ENCODE measurements at regions not wholly inside any gene's neighbourhood (a gene's known extent, or its start where the extent isn't known, plus 50 kb on each side); places are given as distances from the start of the nearest gene placed in this dataset.

DNA sequence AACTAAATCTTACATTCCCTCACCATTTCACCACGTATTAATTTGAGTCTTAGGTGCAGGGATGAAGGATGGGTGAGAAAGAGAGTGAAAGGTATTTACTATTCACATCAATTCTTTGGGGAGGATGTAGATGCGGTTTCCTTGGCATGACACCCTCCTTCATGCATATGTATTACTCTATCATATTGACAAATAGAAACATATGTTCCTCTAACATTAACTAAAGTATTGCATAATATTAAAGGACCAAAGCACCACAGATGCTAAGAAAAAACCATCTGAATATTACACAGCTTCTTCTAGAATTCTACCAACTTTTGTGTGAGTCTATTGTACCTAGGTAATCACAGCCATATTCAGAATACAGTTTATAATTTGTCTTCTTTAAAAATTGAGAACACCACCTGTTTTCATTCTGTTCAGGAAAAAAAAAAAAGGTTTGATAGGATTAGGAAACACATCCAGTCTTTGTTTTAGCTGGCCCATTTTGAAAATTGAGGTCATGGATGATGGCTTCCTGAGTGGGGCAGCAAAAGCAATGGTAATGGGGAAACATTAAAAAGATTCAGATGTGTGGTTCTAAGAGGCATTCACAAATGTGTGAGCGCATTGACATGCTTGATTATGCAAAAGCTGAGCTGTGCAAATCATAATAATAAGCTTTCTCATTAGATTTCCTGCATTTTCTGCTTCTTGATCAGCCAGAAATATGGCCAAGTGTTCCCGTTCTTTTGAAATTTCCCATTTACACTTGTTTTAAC is 1011.5 kb upstream of the NUDT12 start:
- no peaks in the 10 kb centered on the region for H3K79me2 ChIP-seq (ENCODE audit: insufficient read depth, low read length)
- no peaks in the 10 kb centered on the region for H3K4me1 ChIP-seq (ENCODE audit: insufficient read depth, low read length)
- H3K36me3 Mint-ChIP-seq (ENCODE audit: low read depth, unreplicated experiment): no peaks in the 10 kb centered on the region
- no peak overlapping the region for H3K9ac ChIP-seq (ENCODE audit: low read length)
- H2AFZ ChIP-seq (ENCODE audit: low read depth, low read length): no peak overlapping the region
- H3K27ac ChIP-seq (ENCODE audit: low read depth, low read length): no peak overlapping the region
- DNase-seq (ENCODE audit: low read depth) (no peak), FAIRE-seq (no peak)
- TF ChIP-seq, protein P1, sequence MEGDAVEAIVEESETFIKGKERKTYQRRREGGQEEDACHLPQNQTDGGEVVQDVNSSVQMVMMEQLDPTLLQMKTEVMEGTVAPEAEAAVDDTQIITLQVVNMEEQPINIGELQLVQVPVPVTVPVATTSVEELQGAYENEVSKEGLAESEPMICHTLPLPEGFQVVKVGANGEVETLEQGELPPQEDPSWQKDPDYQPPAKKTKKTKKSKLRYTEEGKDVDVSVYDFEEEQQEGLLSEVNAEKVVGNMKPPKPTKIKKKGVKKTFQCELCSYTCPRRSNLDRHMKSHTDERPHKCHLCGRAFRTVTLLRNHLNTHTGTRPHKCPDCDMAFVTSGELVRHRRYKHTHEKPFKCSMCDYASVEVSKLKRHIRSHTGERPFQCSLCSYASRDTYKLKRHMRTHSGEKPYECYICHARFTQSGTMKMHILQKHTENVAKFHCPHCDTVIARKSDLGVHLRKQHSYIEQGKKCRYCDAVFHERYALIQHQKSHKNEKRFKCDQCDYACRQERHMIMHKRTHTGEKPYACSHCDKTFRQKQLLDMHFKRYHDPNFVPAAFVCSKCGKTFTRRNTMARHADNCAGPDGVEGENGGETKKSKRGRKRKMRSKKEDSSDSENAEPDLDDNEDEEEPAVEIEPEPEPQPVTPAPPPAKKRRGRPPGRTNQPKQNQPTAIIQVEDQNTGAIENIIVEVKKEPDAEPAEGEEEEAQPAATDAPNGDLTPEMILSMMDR (IDR thresholded peaks at IDR 0.05; ENCODE audit: insufficient read depth, low read depth, low read length): no peak
- TF ChIP-seq EZH2 (IDR thresholded peaks at IDR 0.05; ENCODE audit: insufficient read depth, low read length): no peak
- H3K9me3 ChIP-seq (ENCODE audit: insufficient read depth, low read depth, low read length): no peaks in the 10 kb centered on the region
- no peaks in the 10 kb centered on the region for H3K36me3 ChIP-seq (ENCODE audit: insufficient read depth, low read length)
- H3K4me3 Mint-ChIP-seq (ENCODE audit: unreplicated experiment): no peak overlapping the region
- no peak overlapping the region for H3K4me3 ChIP-seq (ENCODE audit: insufficient read depth, low read depth, low read length)
- no peaks in the 10 kb centered on the region for H4K20me1 ChIP-seq (ENCODE audit: insufficient read depth, low read length)
- H3K27me3 ChIP-seq (ENCODE audit: insufficient read depth, low read length): no peaks in the 10 kb centered on the region
- no peaks in the 10 kb centered on the region for H3K27me3 Mint-ChIP-seq (ENCODE audit: low read depth, unreplicated experiment)
- H3K27ac Mint-ChIP-seq (ENCODE audit: unreplicated experiment): no peak overlapping the region
- H3K9me3 Mint-ChIP-seq (ENCODE audit: unreplicated experiment): no peaks in the 10 kb centered on the region
- H3K4me1 Mint-ChIP-seq (ENCODE audit: low read depth, unreplicated experiment): no peaks in the 10 kb centered on the region
- no peak overlapping the region for H3K4me2 ChIP-seq (ENCODE audit: low read length)

DNA sequence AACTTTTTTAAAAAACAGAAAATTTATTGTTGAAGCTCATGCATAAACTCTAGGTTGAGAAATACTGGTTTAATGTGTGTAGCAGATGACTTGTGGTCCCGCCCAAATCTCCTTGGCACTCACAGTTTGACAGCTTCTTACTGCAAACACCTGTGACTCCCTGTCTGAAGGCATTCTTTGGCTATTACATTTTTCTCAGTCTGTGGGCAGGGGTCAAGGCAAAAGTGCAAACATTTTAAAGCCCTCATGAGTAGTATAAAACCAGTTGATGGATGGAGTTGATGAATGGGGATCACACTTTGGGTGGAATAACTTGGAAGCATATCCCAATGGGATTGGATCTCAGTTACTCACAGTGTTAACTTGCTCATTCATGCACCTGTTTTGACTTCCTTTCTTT is 1007.0 kb upstream of the NUDT12 start:
- Histone ChIP-seq H2AFZ (ENCODE audit: low read depth, low read length) (no peak overlapping the region), H3K4me2 (ENCODE audit: low read length) (no peak overlapping the region), H3K9ac (ENCODE audit: low read length) (no peak overlapping the region), H3K27me3 (ENCODE audit: insufficient read depth, low read length) (no peaks in the 10 kb centered on the region), H3K4me1 (ENCODE audit: insufficient read depth, low read length) (no peaks in the 10 kb centered on the region), H3K79me2 (ENCODE audit: insufficient read depth, low read length) (no peaks in the 10 kb centered on the region), H4K20me1 (ENCODE audit: insufficient read depth, low read length) (no peaks in the 10 kb centered on the region), H3K9me3 (ENCODE audit: insufficient read depth, low read depth, low read length) (no peaks in the 10 kb centered on the region), H3K27ac (ENCODE audit: low read depth, low read length) (no peak overlapping the region), H3K4me3 (ENCODE audit: insufficient read depth, low read depth, low read length) (no peak overlapping the region), H3K36me3 (ENCODE audit: insufficient read depth, low read length) (no peaks in the 10 kb centered on the region)
- H3K27me3 Mint-ChIP-seq (ENCODE audit: low read depth, unreplicated experiment): no peaks in the 10 kb centered on the region
- DNase-seq (ENCODE audit: low read depth) (peak; percentile 16), FAIRE-seq (no peak)
- no peaks in the 10 kb centered on the region for H3K36me3 Mint-ChIP-seq (ENCODE audit: low read depth, unreplicated experiment)
- TF ChIP-seq, protein P1 (IDR thresholded peaks at IDR 0.05; ENCODE audit: insufficient read depth, low read depth, low read length): no peak
- TF ChIP-seq EZH2 (IDR thresholded peaks at IDR 0.05; ENCODE audit: insufficient read depth, low read length): no peak
- H3K27ac Mint-ChIP-seq (ENCODE audit: unreplicated experiment): no peak overlapping the region
- H3K4me1 Mint-ChIP-seq (ENCODE audit: low read depth, unreplicated experiment): no peaks in the 10 kb centered on the region
- no peak overlapping the region for H3K4me3 Mint-ChIP-seq (ENCODE audit: unreplicated experiment)
- H3K9me3 Mint-ChIP-seq (ENCODE audit: unreplicated experiment): no peaks in the 10 kb centered on the region

DNA sequence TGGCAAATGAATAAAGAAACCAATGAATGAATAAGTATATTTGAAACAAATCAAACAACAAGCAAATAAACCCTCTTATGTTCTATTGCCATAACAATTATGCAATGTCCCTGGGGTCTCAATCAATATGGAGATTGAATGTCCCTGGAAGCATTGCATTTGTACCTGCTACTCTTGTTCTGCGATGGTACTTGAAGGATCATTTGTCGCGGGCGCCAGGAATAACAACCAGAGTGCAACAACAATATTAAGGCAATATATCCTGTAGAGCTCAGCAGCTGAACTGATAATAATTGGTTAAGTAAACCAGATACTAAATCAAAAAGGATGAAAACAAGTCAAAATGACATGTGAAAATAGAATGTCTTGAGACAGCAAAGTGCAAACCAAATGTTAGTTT is 1001.9 kb upstream of the NUDT12 start:
- Histone ChIP-seq H2AFZ (ENCODE audit: low read depth, low read length) (no peak overlapping the region), H3K79me2 (ENCODE audit: insufficient read depth, low read length) (no peaks in the 10 kb centered on the region), H3K27me3 (ENCODE audit: insufficient read depth, low read length) (no peaks in the 10 kb centered on the region), H3K9me3 (ENCODE audit: insufficient read depth, low read depth, low read length) (no peaks in the 10 kb centered on the region), H4K20me1 (ENCODE audit: insufficient read depth, low read length) (no peaks in the 10 kb centered on the region), H3K36me3 (ENCODE audit: insufficient read depth, low read length) (no peaks in the 10 kb centered on the region), H3K27ac (ENCODE audit: low read depth, low read length) (no peak overlapping the region), H3K4me3 (ENCODE audit: insufficient read depth, low read depth, low read length) (no peak overlapping the region), H3K4me1 (ENCODE audit: insufficient read depth, low read length) (no peaks in the 10 kb centered on the region), H3K4me2 (ENCODE audit: low read length) (no peak overlapping the region), H3K9ac (ENCODE audit: low read length) (no peak overlapping the region)
- no peak for DNase-seq (ENCODE audit: low read depth)
- Mint-ChIP-seq H3K4me1 (ENCODE audit: low read depth, unreplicated experiment) (no peaks in the 10 kb centered on the region), H3K4me3 (ENCODE audit: unreplicated experiment) (no peak overlapping the region), H3K9me3 (ENCODE audit: unreplicated experiment) (peaks cover 1% of the 10 kb centered on the region), H3K27me3 (ENCODE audit: low read depth, unreplicated experiment) (no peaks in the 10 kb centered on the region), H3K36me3 (ENCODE audit: low read depth, unreplicated experiment) (no peaks in the 10 kb centered on the region), H3K27ac (ENCODE audit: unreplicated experiment) (no peak overlapping the region)
- TF ChIP-seq, protein P1 (IDR thresholded peaks at IDR 0.05; ENCODE audit: insufficient read depth, low read depth, low read length): no peak
- TF ChIP-seq EZH2 (IDR thresholded peaks at IDR 0.05; ENCODE audit: insufficient read depth, low read length): no peak
- FAIRE-seq: no peak

Data from astrocyte (in vitro differentiated cells and primary cell).